Sciatic nerve (tissue), 2 donors: ENCODE measurements at regions not wholly inside any gene's neighbourhood (a gene's known extent, or its start where the extent isn't known, plus 50 kb on each side); places are given as distances from the start of the nearest gene placed in this dataset.
A peak's percentile ranks its signal among the peaks of the same experiment; 100 is the strongest.

Experiments
- ATAC-seq: fragments of 200-7000 bp; cut with Tn5 transposase; one replicate; pipeline ENCODE4 v1.9.1; 2020; ENCODE audit warnings: mild to moderate bottlenecking, moderate library complexity
- DNase-seq: peaks from one replicate; pipeline ENCODE4 v3.0.0-alpha.2; 2020; ENCODE audit warnings: low spot score
- intact Hi-C: fragments of 100-400 bp; cut with DNase I; formaldehyde crosslinking; loops from one replicate; pipeline ENCODE4 v1.14.2; 2022
- donor health status: DM: no; HTN: no; CAD: no.
- donor health status: DM: no; HTN: no; CAD: no.

DNA sequence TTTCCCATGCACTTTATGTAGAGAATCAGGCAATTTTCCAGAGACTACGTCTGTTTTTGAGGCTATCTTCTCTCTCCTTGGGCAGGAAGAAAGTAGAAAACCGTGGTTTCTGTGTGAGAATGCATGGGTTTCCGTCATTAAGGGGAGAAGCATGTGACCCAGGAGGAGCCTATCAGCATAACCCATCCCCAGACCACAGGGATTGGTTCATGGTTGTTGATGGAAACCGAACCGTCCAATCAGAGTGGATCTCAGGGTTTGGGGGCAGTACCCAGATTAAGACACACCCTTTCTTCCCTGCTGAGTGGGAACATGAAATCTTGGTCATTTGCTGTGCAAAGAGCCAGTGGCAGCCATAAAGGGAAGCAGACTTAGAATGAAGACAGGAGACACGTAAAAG, 517.8 kb downstream of the MN1 start:
- intact Hi-C loops = no loop called here
- ATAC-seq = no peak
- no peak for DNase-seq

DNA sequence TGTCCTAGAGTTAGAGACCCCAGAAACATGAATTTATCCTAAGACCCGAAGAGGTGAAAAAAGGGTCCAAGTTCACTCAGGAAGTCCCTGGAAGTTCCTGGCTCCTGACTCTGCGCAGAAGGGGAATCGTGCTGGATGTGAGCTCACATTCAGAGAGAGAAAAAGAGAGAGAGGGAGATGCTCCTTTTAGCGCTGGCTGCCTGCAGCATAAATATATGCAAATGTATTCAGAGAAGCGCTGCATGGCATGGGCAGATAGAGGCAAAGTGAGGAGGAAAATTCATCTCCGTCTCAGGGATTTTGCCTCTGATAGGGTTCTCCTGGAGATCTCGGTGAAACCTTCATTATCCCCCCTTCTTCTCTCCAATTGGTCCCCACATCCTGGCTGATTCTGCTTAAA, 517.2 kb downstream of the MN1 start:
- DNase-seq (no peak), ATAC-seq (no peak)
- intact Hi-C loops = no loop called here

DNA sequence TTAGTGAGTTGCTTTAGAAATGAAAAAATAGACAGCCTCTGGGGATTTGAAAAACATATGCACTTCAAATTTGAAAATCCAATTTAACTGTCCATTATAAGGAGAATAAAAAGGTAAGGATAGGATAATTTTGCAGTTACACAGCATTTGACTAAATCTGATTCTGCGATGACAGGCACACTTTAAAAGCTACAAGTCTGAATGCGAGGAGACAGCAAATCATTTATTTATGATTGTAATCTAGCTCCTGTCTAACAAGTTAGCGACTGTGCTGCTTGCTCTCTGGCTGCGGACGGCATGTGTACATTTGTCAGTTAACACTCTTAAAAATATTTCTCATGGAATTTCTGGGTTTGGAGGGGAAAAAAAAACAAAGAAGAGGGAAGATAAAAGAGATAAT, 514.8 kb downstream of the MN1 start:
- DNase-seq (no peak), ATAC-seq (no peak)
- intact Hi-C loops = no loop called here

DNA sequence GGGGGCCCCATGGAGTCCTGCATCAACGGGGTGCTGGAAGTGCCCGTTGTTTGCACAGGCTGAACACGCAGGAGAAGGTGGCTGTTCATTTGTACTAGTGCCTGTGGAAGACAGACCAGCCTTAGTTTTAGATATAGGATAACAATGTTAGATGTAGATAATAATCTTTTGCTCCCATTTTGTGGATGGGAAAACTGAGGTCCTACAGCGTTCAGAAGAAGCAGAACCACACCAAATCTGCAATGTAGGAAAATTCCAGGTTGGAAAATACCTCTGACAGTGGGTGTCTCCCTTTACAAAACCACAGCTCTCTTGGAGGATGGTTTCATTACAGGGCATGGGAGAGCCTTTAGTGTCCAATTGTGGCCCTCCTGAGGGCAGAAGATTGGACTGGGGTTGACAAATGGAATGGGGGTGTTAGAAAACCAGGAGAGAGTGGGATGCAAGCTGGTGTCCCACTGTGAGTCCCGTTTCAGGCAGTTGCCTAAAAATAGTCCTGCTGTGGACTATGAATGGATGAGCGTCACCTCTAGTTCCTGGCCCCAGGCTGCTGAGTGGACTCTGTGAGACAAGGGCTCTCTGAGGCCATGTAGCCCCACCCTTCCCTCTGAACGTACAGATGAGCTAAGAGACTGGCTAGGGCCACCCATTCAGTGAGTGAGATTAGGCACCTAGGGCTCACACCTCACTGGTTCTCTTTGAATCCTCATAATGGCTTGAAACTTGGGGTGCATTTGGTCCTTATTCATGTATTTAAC, 508.8 kb downstream of the MN1 start:
- no peak for ATAC-seq
- no peak for DNase-seq
- intact Hi-C loops = no loop called here

DNA sequence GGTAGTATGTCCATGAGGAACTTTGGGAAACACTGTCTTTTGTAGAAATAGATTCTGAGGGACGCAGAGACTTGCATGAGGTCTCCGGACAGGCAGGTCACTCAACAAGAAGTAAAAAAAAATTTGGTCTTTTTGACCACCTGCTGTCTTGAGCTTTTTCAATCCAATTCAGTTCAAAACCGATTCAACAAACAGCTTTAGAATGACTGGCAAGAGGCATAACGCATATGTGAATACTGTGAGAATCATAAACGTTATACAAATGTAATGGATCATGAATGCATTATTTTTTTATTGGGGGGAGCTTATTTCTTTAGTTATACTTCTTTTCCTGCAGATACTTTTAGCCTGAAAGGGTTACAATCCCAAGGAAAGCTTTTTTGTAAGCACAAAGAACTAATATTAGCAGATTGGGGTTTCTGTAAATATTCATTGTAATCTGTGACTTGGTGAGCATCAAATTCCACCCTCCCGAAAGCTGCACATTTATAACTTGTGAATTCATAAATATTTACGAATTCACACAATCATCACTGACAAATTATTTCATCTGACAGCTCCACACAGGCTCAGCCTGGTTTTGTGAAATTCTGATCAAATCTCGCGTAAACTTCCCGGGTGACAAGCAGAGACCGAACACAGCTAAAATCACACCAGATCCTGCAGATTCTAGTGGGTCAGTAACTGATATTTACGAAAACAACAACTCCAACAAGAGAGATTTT, 507.7 kb downstream of the MN1 start:
- DNase-seq (no peak), ATAC-seq (no peak)
- intact Hi-C loops = no loop called here

DNA sequence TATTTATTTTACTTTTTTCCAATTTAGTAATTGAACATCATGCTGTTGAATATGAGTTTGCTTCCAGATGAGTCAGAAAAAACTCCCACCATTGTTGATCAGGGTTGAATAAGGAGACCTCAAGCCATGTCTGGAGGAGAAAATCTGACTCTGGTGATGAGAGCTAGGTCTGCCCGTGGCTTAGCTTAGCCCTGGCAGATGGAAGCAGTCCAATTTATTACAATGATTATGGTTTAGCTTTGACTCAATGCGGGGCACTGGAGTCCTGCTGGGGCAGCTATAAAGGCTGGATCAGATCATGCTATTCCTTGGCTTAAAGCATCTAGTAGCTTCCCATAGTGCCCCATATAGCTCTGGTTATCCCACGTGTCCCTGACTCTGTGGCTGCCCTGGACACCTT, 506.5 kb downstream of the MN1 start:
- intact Hi-C loops = no loop called here
- DNase-seq = no peak
- no peak for ATAC-seq

DNA sequence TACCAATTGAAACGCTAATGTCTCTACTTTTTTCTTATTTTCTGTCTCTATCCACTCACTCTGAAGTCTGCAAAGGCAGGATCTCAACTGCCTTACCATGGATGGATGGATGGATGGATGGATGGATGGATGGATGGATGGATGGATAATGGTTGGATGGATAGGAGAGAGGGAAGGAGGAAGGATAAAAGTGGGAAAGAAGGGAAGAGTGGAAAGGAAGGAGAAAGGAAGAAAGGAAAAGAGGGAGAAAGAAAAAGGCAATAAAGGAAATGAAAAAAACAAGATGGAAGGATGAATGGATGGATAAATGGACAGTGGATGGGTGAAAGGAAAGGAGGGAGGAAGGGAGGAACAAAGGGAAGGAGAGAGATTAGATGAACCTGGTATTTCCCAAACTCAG, 506.0 kb downstream of the MN1 start:
- intact Hi-C loops = no loop called here
- DNase-seq (no peak), ATAC-seq (no peak)

DNA sequence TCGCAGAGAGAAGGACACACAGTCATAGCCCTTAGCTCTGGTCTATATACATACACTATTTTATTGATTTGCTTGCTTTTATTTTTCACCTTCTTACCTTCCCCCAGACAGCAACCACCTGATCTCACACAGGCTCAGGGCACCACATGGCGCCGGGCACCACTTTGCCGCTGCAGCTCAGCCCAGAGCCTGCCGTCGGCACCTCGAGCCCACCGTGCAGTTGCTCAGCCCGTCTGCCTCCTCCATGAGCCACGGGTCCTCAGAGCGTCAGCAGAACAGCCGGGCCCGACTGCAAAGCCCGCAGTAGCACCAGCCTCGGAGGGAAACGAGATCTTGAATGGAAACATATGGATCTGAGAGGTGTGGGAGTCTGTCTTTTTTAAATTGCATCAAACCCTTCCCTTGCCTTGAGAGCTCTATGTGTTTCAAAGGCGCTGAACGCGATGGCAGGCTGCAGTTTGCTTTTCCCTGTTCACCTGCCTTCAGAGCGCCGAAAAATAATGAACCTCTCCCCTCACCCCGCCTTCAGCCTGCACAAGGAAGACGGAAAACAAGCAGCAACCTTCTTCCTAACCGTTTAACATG, 505.4 kb downstream of the MN1 start:
- intact Hi-C loops = no loop called here
- no peak for ATAC-seq
- no peak for DNase-seq

DNA sequence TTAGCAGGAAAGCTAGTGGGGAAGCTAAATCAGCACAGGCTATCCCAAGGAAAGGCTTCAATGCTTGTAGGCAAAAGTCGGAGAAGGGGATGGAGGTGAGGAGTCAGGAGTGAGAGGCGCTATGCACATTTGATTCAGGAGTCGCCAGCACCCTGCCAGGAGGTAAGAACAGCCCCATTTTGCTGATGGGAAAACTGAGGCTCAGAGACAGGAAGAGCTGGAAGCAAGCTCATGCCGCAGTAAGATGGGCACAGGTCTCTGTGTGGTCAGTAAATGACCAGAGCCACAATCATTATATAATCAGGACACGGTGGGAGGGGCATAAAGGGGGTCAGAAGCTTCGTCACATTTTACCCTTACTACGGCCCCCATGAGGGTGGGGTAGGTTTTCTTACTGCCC, 504.4 kb downstream of the MN1 start:
- intact Hi-C loops = no loop called here
- ATAC-seq (no peak), DNase-seq (no peak)

DNA sequence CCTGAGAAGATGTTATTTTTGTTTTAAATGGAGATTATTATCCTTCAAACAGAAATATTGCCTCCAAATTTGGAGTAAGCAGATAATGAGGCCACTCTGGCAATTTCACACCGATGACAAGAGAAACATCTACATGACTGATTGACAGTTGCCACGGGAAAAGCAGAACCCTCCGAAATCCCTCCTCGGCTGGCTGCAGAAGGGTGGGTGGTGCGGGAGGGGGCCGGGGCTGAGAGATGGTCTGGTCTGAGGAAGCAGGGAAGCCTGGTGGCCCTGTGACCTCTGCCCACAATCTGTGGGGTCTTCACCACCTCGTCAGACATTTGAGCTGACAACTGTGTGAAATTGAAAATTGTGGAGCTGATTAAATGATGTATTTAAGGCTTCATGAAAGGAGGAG, 503.2 kb downstream of the MN1 start:
- no peak for ATAC-seq
- intact Hi-C loops = no loop called here
- DNase-seq = no peak

DNA sequence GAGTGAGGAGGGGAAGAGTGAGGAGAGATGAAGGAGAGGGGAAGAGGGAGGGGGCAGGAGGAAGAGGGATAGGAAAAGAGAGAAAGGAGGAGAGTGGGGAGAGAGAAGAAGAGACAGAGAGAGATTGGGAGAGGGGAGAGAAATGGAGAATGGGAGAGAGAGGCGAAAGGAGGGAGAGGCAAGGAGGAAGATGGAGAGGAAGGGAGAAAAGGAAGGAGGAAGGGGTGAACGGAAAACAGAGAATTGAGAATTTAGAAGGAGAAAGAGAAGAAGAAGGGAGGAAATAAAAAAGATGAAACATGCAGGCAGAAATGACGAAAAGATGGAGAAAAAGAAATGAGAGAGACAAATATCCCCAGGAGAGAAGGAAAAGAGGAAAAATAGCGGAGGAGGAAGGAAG, 502.8 kb downstream of the MN1 start:
- ATAC-seq = no peak
- intact Hi-C loops = no loop called here
- no peak for DNase-seq

DNA sequence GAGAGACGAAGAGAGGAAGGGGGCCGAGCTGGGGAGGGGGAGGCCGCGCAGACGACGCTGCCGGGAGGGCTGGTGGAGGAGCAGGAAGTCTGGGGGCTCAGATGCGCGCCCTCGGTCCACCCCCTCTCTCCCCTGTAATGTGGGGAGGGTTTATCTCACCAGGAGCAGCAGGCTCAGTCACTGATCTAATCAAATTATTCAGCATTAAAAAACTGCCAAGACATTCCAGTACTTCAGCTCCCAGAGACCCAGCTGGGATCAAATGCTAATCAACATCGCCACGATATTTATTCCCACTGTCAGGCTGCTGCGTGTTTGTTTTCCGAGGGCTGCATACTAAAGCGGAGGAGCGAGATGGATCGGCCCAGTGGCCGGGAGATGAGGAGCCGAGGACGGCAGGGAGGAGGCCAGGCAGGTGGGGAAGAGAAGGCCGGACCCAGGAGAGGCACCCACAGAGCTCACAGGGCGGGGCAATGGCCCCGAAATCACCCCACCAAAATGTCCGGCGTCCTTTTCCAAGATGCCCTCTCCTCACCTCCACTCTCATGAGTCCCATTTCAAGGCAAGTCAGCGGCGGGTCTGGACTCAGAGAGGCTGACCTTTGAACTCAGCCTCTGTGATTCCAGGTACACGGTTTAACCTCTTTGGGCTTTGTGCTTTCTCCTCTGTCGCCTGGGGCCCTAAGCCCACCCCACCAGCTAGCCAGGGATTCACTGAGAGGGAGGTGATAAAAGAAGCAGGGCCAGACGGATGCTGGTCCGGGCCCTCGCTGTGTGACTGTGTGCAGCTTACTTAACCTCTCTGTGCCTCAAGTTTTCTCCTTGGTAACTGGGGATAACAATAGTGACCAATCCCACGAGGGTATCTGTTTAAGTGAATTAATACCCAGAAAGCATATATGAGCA, 502.1 kb downstream of the MN1 start:
- intact Hi-C loops = no loop called here
- peak; percentile 66 for ATAC-seq
- no peak for DNase-seq

DNA sequence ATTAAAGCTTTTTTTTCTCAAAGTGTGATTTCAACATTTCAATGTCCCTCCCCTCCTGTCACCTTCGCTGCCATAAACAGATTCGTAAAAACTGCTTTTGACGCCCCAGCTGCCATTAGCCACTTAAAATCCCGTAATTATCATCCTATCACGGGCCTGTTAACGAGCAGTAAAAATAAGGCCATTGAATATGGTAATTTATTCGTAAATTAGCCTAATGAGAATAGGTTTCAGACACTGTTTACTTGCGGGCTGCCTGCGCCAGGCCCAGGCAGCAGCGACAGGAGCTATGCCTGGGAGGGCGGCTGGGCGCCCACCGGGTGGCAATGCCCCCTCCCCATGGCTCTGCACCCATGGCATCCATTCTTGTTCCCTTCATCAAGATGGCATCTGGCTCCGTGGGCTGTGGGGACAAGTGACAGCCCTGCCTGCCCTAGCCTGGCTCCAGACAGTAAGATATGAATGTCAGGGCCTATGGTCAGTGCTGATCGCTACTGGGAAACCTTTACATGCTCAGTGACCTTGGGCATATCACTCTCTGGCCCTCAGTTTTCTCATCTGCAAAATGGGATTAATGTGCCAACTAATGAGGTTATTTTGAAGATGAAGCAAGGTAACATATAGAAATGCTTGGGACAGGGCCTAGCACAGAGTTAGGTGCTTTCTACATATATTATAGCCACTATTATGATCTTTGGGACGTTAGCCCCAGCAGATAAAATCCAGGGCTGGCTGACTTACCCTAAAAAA, 500.8 kb downstream of the MN1 start:
- no peak for ATAC-seq
- intact Hi-C loops = no loop called here
- DNase-seq = no peak

DNA sequence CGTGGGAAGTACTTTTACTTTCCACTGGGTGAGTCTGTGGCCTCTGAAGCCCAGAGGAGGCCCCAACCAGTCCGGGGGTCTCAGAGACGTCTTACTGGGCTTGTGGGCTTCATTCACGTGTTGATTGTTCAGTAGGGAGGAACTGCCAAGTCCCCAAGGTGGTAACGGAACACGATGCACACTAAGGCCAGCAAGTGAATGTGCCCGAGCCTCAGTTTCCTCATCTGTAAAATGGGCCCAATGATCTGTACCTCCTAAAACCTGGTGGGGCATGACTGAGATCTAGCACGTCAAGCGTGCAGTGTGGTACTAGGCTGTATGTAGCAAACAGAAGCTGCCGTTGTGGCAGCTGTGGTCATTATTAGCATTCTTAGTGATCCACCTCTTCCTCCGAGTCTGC, 499.1 kb downstream of the MN1 start:
- DNase-seq = no peak
- intact Hi-C loops = no loop called here
- no peak for ATAC-seq

DNA sequence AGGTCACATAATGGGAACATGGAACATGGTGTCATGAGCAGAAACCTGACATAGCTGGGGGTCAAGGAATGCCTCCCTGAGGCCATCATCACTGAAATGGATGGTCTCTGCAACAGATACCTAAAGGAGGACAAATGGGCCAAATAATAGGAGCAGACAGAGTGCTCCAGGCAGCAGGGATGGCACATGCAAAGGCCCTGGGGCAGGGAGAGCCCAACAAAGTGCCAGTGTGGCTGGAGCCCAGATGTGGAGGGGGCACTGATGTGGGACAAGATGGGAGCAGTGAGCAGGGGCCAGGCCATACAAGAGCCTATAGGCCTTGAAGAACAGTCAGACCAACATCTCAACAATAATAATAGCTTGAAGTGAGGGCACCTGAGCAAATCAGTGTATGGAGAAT, 497.8 kb downstream of the MN1 start:
- intact Hi-C loops = no loop called here
- no peak for DNase-seq
- ATAC-seq = no peak

DNA sequence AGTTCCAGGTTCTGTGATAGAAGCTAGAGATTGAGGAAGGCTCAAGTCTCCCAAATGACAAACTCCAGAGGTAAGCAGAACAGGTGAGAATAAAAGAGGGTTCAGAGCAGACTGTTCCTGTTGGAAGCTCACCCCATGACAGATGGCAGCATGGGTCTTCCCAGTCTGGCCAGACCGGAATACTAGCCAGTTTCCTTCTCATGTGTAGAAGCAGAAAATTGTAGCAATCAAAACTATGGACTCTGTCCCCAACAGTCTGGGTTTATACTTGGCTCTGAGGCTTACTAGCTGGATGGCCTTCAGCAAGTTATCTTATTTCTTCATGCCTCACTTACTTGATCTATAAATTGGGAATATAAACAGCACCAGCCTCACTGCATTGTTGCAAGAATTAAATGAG, 494.8 kb downstream of the MN1 start:
- ATAC-seq = no peak
- intact Hi-C loops = no loop called here

DNA sequence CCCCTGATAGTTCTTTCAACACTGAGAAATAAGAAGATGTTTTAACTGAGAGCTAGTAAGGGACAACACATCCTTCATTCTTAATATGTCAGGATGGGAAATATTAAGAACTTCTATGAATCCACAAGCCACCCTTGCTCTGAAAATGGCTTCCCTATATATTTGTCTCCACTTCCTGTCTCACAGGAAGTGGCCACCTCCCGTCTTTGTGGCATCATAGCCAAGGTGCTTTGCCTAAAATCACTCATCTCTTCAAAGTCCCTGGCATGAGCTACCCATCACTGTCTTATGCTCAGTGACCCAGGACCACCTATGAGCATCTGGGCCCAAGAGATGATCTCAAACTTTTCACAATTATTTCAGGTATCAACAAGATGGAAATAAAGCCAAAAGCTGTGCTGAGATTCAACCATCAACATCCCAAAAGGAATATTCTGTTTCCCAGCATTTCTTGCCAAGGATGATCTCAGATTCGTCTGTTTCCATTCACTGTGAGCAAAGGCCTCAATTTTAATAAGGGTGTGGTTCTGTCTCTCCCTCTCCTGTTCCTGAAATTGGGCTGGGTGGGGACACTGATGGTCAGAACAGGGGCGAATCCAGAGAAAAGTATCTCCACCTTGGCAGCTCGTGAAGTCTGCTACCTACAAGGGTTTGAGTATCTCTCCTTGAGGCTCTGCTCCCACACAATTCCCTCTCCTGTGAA, 493.9 kb downstream of the MN1 start:
- intact Hi-C loops = no loop called here
- DNase-seq (no peak), ATAC-seq (peak; percentile 65)

More for the DNA sequence above, 494.8 kb downstream of the MN1 start:
- DNase-seq = no peak

DNA sequence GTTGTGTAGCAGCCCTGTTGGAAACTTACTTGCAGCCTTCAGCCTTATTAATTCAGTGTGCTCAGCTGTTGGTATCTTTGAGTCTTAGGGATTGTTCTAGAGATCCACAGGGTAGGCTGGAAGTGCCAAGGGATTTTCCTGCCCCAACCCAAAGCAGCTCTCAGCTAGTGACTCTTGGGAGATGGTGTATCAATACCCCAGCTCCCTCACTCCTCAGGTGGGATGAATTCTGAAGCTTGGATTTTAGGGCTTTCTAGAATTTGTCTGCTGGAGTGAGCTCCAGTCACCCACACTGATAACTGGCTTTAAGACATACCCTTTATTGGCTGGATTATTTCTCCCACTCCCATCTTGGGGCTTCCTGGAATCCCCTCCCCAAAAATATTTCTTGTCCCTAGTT, 493.0 kb downstream of the MN1 start:
- no peak for DNase-seq
- ATAC-seq = no peak
- intact Hi-C loops = no loop called here
